ENCODE measurements at regions not wholly inside any gene's neighbourhood (a gene's known extent, or its start where the extent isn't known, plus 50 kb on each side); places are given as distances from the start of the nearest gene placed in this dataset.

- TF ChIP-seq CTCF (IDR thresholded peaks at IDR 0.05), result no peak
- no peak for TF ChIP-seq POLR2A (IDR thresholded peaks at IDR 0.05)
- no peak for TF ChIP-seq POLR2AphosphoS5 (IDR thresholded peaks at IDR 0.05)
Observed at GRCh38 chr17:70905796-70906195, 736.5 kb downstream of the KCNJ2 start.
